DND-41 (cell line): ENCODE measurements at regions not wholly inside any gene's neighbourhood (a gene's known extent, or its start where the extent isn't known, plus 50 kb on each side); places are given as distances from the start of the nearest gene placed in this dataset.

Experiments
- ATAC-seq: fragments of 200-7000 bp; cut with Tn5 transposase; 3 replicates; pipeline ENCODE4 v1.9.1; 2021; ENCODE audit warnings: low read depth; ENCODE audit not compliant: insufficient read depth
- DNase-seq: peaks from one replicate; pipeline ENCODE4 v3.0.0-alpha.2; 2020
- H2AFZ ChIP-seq: 2 replicates; pipeline ENCODE4 v1.6.0; 2012; ENCODE audit warnings: low read depth, low read length
- H3K27ac ChIP-seq: 2 replicates; pipeline ENCODE4 v1.5.1; 2012; ENCODE audit warnings: low read length, inconsistent platforms
- H3K27me3 ChIP-seq: fragments of 200-600 bp; sonication (generic); 2 replicates; pipeline ENCODE4 v1.6.0; 2012; ENCODE audit warnings: low read length, mild to moderate bottlenecking, inconsistent platforms; ENCODE audit not compliant: insufficient read depth, poor library complexity
- H3K36me3 ChIP-seq: 2 replicates; pipeline ENCODE4 v1.5.1; 2012; ENCODE audit warnings: low read length, inconsistent platforms; ENCODE audit not compliant: insufficient read depth
- H3K4me1 ChIP-seq: 2 replicates; pipeline ENCODE4 v1.5.1; 2012; ENCODE audit warnings: mild to moderate bottlenecking, low read length; ENCODE audit not compliant: insufficient read depth
- H3K4me2 ChIP-seq: 2 replicates; pipeline ENCODE4 v1.6.0; 2012; ENCODE audit warnings: mild to moderate bottlenecking, moderate library complexity, low read length, inconsistent platforms; ENCODE audit not compliant: insufficient read depth
- H3K4me3 ChIP-seq, 2 experiments: fragments of 200-600 bp in 1 of 2; shearing (Covaris generic) in 1 of 2; 2 replicates each; pipeline ENCODE4 v1.5.1; 2012 to 2016; ENCODE audit warnings: inconsistent platforms in 2 of 2, low read length in 2 of 2, mild to moderate bottlenecking in 2 of 2, low read depth in 1 of 2, moderate library complexity in 1 of 2
- H3K79me2 ChIP-seq: 2 replicates; pipeline ENCODE4 v1.6.0; 2012; ENCODE audit warnings: low read length, inconsistent platforms; ENCODE audit not compliant: insufficient read depth
- H3K9ac ChIP-seq: 2 replicates; pipeline ENCODE4 v1.6.0; 2012; ENCODE audit warnings: low read depth, mild to moderate bottlenecking, inconsistent platforms, low read length, moderate library complexity
- H3K9me3 ChIP-seq: 2 replicates; pipeline ENCODE4 v1.5.1; 2012; ENCODE audit warnings: low read length, moderate library complexity, mild to moderate bottlenecking, inconsistent platforms; ENCODE audit not compliant: insufficient read depth, severe bottlenecking
- H4K20me1 ChIP-seq: 2 replicates; pipeline ENCODE4 v1.6.0; 2012; ENCODE audit warnings: low read length; ENCODE audit not compliant: insufficient read depth
- EZH2 ChIP-seq: IDR thresholded peaks from 3 replicates; pipeline ENCODE4 v1.6.1; 2012; ENCODE audit warnings: borderline replicate concordance, low read depth, mild to moderate bottlenecking, moderate library complexity, low read length, inconsistent platforms; ENCODE audit not compliant: severe bottlenecking
- TF ChIP-seq, protein P1 (sequence below): IDR thresholded peaks from 2 replicates; pipeline ENCODE4 v1.5.1; 2012; ENCODE audit warnings: borderline replicate concordance, low read length, moderate library complexity, mild to moderate bottlenecking; ENCODE audit not compliant: poor library complexity, severe bottlenecking; ENCODE audit errors: extremely low read depth

DNA sequence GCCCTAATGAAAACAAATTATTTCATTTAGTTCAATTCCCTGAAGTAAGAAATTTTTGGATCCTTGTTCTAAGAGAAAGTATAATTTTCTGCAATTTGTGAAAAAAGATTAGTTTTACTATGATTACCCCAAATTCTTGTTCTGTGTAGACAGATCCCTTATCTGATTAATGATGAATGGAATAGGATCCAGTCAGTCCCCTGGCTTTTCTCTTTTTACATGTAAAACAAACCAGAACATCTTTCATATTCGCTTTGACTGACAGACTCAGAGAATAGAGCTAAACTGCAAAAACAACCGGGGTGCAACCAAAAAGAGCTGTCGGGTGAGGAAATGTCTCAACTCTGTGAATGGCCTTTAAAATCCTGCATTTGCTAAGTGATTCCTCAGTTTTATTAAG lies 93.4 kb upstream of the VEGFC start:
- Histone ChIP-seq H3K27ac (no peak overlapping the region), H3K27me3 (no peaks in the 10 kb centered on the region), H3K9ac (no peak overlapping the region), H3K4me3 (no peak overlapping the region), H2AFZ (no peak overlapping the region), H4K20me1 (no peaks in the 10 kb centered on the region), H3K36me3 (no peaks in the 10 kb centered on the region; the same call in 1 of the 2 replicates), H3K79me2 (no peaks in the 10 kb centered on the region), H3K4me2 (no peak overlapping the region), H3K4me1 (no peaks in the 10 kb centered on the region), H3K9me3 (no peaks in the 10 kb centered on the region)
- ATAC-seq: no peak
- TF ChIP-seq, protein P1, sequence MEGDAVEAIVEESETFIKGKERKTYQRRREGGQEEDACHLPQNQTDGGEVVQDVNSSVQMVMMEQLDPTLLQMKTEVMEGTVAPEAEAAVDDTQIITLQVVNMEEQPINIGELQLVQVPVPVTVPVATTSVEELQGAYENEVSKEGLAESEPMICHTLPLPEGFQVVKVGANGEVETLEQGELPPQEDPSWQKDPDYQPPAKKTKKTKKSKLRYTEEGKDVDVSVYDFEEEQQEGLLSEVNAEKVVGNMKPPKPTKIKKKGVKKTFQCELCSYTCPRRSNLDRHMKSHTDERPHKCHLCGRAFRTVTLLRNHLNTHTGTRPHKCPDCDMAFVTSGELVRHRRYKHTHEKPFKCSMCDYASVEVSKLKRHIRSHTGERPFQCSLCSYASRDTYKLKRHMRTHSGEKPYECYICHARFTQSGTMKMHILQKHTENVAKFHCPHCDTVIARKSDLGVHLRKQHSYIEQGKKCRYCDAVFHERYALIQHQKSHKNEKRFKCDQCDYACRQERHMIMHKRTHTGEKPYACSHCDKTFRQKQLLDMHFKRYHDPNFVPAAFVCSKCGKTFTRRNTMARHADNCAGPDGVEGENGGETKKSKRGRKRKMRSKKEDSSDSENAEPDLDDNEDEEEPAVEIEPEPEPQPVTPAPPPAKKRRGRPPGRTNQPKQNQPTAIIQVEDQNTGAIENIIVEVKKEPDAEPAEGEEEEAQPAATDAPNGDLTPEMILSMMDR: no peak
- no peak for TF ChIP-seq EZH2
- DNase-seq: no peak

DNA sequence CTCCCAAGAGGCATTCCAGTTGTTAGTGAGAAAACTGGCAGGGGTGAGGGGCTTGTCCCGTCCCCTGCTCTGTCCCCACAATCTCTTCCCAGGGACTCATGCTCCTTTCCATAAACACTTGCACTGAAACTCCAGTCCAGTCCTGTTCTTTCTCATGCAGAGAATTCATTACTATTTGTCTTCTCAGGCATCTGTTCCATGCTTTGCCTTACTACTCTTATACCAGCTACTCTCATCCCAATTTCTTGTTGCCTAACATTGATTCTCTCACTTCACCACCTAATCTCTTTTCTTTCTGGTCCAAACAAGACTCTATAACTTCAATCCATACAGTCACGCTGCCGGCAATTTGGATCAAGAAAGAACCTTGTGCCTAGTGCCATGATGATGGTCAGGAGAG lies 97.1 kb upstream of the VEGFC start:
- no peak overlapping the region for H3K9ac ChIP-seq
- no peak overlapping the region for H3K4me2 ChIP-seq
- TF ChIP-seq, protein P1: no peak

DNA sequence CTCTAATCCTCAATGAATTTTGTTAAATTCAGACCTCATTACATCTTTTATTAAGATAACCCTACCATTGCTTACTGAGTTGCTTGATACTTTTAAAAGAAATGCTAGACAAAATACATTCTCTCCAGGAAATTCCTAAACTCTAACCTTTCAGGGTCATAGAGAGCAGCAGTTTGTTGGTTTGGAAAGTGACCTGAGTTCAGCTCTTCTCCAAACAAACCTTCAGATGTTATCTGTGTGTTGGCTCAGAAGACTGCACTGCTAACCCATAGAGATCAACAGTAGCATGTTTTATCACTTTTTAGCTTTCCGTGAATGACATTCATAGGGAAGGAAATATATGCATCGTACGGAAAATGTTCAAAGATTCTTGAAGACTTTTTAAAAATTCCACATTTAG lies 101.8 kb upstream of the VEGFC start:
- Histone ChIP-seq H3K79me2 (0 out of 2 replicates have a peak, but pooled peaks cover 3% of the 10 kb centered on the region), H3K4me1 (no peaks in the 10 kb centered on the region), H3K27ac (no peak overlapping the region), H3K4me2 (no peak overlapping the region), H3K9ac (no peak overlapping the region), H3K36me3 (no peaks in the 10 kb centered on the region), H4K20me1 (peaks cover 3% of the 10 kb centered on the region; the same call in 1 of the 2 replicates), H3K27me3 (no peaks in the 10 kb centered on the region), H2AFZ (no peak overlapping the region), H3K9me3 (no peaks in the 10 kb centered on the region), H3K4me3 (no peak overlapping the region)
- DNase-seq (no peak), ATAC-seq (no peak)
- TF ChIP-seq, protein P1: no peak
- no peak for TF ChIP-seq EZH2

More for the DNA sequence above, 97.1 kb upstream of the VEGFC start:
- DNase-seq (no peak), ATAC-seq (no peak)
- Histone ChIP-seq H3K4me3 (no peak overlapping the region), H3K79me2 (no peaks in the 10 kb centered on the region), H3K36me3 (no peaks in the 10 kb centered on the region), H3K9me3 (no peaks in the 10 kb centered on the region), H3K27ac (no peak overlapping the region), H3K27me3 (no peaks in the 10 kb centered on the region), H4K20me1 (no peaks in the 10 kb centered on the region), H3K4me1 (no peaks in the 10 kb centered on the region), H2AFZ (no peak overlapping the region)

DNA sequence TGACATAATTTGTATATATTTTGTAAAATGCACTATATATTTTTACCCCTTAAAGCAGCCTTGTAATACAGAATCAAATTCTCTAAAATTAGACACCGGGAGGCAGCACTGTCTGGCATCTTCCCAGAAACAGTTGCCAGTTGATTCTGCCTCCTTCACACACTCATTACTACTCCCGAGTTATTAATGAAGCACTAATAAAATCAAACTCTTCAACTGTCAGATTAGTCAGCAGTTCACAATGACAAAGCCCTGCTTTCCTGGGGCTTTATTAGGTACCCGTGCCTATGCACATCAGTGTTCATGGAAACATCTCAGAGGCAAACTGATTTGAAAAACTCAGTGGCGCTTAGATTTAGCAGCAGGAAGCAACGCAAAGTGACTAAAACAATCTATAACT lies 103.5 kb upstream of the VEGFC start:
- no peak for TF ChIP-seq EZH2
- TF ChIP-seq, protein P1: no peak
- H3K9ac ChIP-seq: no peak overlapping the region
- 0 out of 3 replicates have a peak, but pooled peaks have one; percentile 12 for ATAC-seq

More for the DNA sequence above, 103.5 kb upstream of the VEGFC start:
- Histone ChIP-seq H2AFZ (no peak overlapping the region), H3K9me3 (no peaks in the 10 kb centered on the region), H3K27ac (no peak overlapping the region), H3K4me2 (no peak overlapping the region), H3K4me1 (no peaks in the 10 kb centered on the region), H4K20me1 (peaks cover 3% of the 10 kb centered on the region; the same call in 1 of the 2 replicates), H3K27me3 (no peaks in the 10 kb centered on the region), H3K4me3 (no peak overlapping the region), H3K36me3 (no peaks in the 10 kb centered on the region), H3K79me2 (0 out of 2 replicates have a peak, but pooled peaks cover 3% of the 10 kb centered on the region)
- no peak for DNase-seq
